OCI-LY7 (cell line): ENCODE measurements at regions not wholly inside any gene's neighbourhood (a gene's known extent, or its start where the extent isn't known, plus 50 kb on each side); places are given as distances from the start of the nearest gene placed in this dataset.

ENCODE experiments used
- BruUV-seq: library from RNA; stranded (reverse); fragments of 400-500 nt; replicated peaks from 2 replicates; lab custom pipeline; 2021; lab: Mats Ljungman, UMichigan
- CTCF ChIA-PET: fragments of 300-600 bp; sonication (Branson Sonifier 250); formaldehyde crosslinking; loops from one replicate; lab custom pipeline; 2022; ENCODE audit warnings: antibody characterized with exemption; ENCODE audit not compliant: unreplicated experiment; lab: Charles Lee
- POLR2A ChIA-PET: fragments of 300-600 bp; sonication (Branson Sonifier 250); formaldehyde crosslinking; loops from one replicate; lab custom pipeline; 2022; ENCODE audit warnings: antibody characterized with exemption; lab: Charles Lee
- DNase-seq: peaks from one replicate; pipeline ENCODE4 v3.0.0-alpha.2; 2015; ENCODE audit warnings: low spot score
- H2AFZ ChIP-seq: fragments of 200-600 bp; sonication (generic), shearing (Covaris generic); 2 replicates; pipeline ENCODE4 v1.6.1; 2014; ENCODE audit warnings: mild to moderate bottlenecking, antibody characterized with exemption, low read length, moderate library complexity
- H3K27ac ChIP-seq: fragments of 200-600 bp; sonication (generic); 2 replicates; pipeline ENCODE4 v1.5.1; 2014; ENCODE audit warnings: mixed run types, low read depth, mild to moderate bottlenecking, moderate library complexity, low read length, inconsistent platforms; ENCODE audit not compliant: poor library complexity, severe bottlenecking
- H3K36me3 ChIP-seq: fragments of 200-600 bp; sonication (generic); 2 replicates; pipeline ENCODE4 v1.6.1; 2014; ENCODE audit warnings: mild to moderate bottlenecking, antibody characterized with exemption, low read length, moderate library complexity, mixed read lengths; ENCODE audit not compliant: insufficient read depth
- H3K4me1 ChIP-seq: fragments of 200-600 bp; sonication (generic); 2 replicates; pipeline ENCODE4 v1.5.1; 2014; ENCODE audit warnings: mild to moderate bottlenecking, low read length; ENCODE audit not compliant: insufficient read depth, poor library complexity, severe bottlenecking
- H3K4me2 ChIP-seq: fragments of 200-600 bp; sonication (generic); 2 replicates; pipeline ENCODE4 v1.6.1; 2014; ENCODE audit warnings: mild to moderate bottlenecking, low read length
- H3K4me3 ChIP-seq: fragments of 200-600 bp; sonication (generic); 2 replicates; pipeline ENCODE4 v1.5.1; 2014; ENCODE audit warnings: mild to moderate bottlenecking, low read depth, low read length; ENCODE audit not compliant: poor library complexity, severe bottlenecking
- H3K79me2 ChIP-seq: fragments of 200-600 bp; sonication (generic); 2 replicates; pipeline ENCODE4 v1.6.1; 2016; ENCODE audit warnings: low read depth, mild to moderate bottlenecking, low read length, moderate library complexity, mixed read lengths; ENCODE audit not compliant: insufficient read depth
- H3K9me2 ChIP-seq: fragments of 200-600 bp; sonication (generic); 2 replicates; pipeline ENCODE4 v1.6.1; 2016; ENCODE audit warnings: mild to moderate bottlenecking, low read length, mixed read lengths; ENCODE audit not compliant: insufficient read depth
- H3K9me3 ChIP-seq: fragments of 200-600 bp; sonication (generic); 2 replicates; pipeline ENCODE4 v1.6.1; 2014; ENCODE audit warnings: mild to moderate bottlenecking, mixed run types, low read length, mixed read lengths
- H4K20me1 ChIP-seq: fragments of 200-600 bp; sonication (generic); 2 replicates; pipeline ENCODE4 v1.6.1; 2014; ENCODE audit warnings: mild to moderate bottlenecking, antibody characterized with exemption, low read length, moderate library complexity, mixed read lengths; ENCODE audit not compliant: insufficient read depth
- EZH2phosphoT487 ChIP-seq: fragments of 200-600 bp; sonication (generic); IDR thresholded peaks from 2 replicates; pipeline ENCODE4 v1.6.1; 2018; ENCODE audit warnings: low read depth, borderline replicate concordance, mild to moderate bottlenecking, mixed run types, antibody characterized with exemption, low read length, moderate library complexity, mixed read lengths
- intact Hi-C: fragments of 100-400 bp; cut with micrococcal nuclease; formaldehyde crosslinking; loops from one replicate; pipeline ENCODE4 v1.10.0; 2022; ENCODE audit not compliant: unreplicated experiment
- TF ChIP-seq, protein P1 (sequence below): fragments of 200-600 bp; sonication (generic); conservative IDR thresholded peaks from 2 replicates; pipeline ENCODE4 v1.5.1; 2014; ENCODE audit warnings: mild to moderate bottlenecking, antibody characterized with exemption, low read length, moderate library complexity, mixed read lengths

DNA sequence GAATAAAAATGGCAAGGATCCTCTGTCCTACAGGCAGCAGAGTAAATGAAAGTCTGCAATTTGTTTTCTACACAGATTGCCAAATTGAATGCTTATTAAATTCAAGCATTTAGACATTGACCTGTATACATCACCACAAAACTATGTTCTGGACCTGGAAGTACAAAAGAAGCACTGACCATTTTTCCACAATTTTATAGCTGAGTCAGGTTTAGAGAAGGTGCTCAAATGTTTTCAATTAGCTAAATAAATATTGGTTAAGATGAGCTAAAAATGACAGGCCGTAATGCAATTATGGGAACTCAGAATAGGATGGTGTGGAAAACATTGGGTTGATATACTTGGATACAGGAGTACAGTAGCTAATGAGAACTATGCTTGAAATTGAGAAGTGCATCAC lies 490.7 kb upstream of the MEIS1 start:
- no peak overlapping the region for H2AFZ ChIP-seq
- no peaks in the 10 kb centered on the region; the same call in 1 of the 2 replicates for H3K9me2 ChIP-seq
- no peak for TF ChIP-seq EZH2phosphoT487
- H3K4me3 ChIP-seq = no peak overlapping the region
- no peak overlapping the region for H3K27ac ChIP-seq
- ChIA-PET POLR2A (no interaction called here), CTCF (no interaction called here)
- no peaks in the 10 kb centered on the region for H3K36me3 ChIP-seq
- no peaks in the 10 kb centered on the region for H3K79me2 ChIP-seq
- no peak overlapping the region for H3K4me2 ChIP-seq
- H3K4me1 ChIP-seq = no peaks in the 10 kb centered on the region
- DNase-seq = no peak
- H4K20me1 ChIP-seq = no peaks in the 10 kb centered on the region
- no TSS peak for BruUV-seq
- intact Hi-C loops = no loop called here
- no peaks in the 10 kb centered on the region for H3K9me3 ChIP-seq

DNA sequence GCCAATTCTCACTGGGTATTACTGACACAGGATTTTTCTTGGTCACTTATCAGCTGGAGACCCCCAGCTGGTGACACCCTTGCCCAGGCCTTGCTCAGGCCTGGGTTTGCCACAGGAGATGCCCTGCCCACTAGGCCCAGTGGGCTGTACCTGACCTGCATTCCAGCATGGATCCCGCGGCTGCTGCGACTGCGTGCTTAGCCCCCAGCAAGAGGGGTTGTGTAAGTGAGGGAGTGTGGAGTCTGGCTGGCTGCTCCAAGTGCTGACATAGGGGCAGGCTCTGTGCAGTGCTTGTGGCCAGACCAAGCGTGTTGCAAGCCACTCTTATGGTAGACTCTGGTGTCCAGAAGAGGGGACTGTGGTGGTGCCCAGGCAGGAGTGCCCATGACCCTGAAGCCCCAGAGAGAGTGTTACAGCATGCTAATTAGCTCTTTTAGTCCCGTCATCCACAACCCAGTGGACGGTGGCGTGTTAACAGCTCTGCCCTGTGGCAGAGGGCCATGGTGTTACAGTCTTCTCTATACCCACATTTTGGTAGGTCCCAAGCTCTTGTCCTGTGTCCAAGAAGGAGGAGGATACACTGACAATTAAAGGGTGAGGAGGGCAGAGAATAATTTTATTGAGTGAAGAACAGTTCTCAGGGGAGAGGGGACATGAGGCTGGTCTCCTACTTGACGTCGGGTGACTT lies 491.7 kb upstream of the MEIS1 start:
- Histone ChIP-seq H2AFZ (no peak overlapping the region), H3K9me3 (no peaks in the 10 kb centered on the region), H3K4me1 (no peaks in the 10 kb centered on the region), H3K79me2 (no peaks in the 10 kb centered on the region), H4K20me1 (no peaks in the 10 kb centered on the region), H3K4me3 (no peak overlapping the region), H3K36me3 (no peaks in the 10 kb centered on the region), H3K9me2 (no peaks in the 10 kb centered on the region; the same call in 1 of the 2 replicates), H3K4me2 (no peak overlapping the region), H3K27ac (no peak overlapping the region)
- ChIA-PET CTCF (no interaction called here), POLR2A (no interaction called here)
- DNase-seq = no peak
- no peak for TF ChIP-seq EZH2phosphoT487
- TF ChIP-seq, protein P1, sequence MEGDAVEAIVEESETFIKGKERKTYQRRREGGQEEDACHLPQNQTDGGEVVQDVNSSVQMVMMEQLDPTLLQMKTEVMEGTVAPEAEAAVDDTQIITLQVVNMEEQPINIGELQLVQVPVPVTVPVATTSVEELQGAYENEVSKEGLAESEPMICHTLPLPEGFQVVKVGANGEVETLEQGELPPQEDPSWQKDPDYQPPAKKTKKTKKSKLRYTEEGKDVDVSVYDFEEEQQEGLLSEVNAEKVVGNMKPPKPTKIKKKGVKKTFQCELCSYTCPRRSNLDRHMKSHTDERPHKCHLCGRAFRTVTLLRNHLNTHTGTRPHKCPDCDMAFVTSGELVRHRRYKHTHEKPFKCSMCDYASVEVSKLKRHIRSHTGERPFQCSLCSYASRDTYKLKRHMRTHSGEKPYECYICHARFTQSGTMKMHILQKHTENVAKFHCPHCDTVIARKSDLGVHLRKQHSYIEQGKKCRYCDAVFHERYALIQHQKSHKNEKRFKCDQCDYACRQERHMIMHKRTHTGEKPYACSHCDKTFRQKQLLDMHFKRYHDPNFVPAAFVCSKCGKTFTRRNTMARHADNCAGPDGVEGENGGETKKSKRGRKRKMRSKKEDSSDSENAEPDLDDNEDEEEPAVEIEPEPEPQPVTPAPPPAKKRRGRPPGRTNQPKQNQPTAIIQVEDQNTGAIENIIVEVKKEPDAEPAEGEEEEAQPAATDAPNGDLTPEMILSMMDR = no peak
- BruUV-seq = no TSS peak
- intact Hi-C loops = no loop called here

DNA sequence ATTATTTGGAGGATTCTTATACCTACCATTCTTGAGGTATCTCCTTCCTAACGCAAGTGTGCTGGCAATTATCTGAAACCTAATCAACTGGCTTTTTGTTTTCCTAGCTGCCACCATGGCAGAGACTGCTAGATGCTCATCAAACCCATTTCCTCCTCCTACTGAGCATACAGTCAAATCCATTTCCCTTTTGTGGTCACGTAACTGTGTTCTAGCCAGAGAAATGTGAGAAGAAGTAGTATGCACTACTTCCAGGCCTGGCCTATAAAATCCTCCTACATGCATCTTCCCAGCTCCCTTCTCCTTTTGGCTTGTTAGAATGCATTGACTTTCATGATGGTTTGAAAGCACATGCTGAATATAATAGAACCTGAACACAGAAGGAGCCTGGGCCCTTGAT lies 494.1 kb upstream of the MEIS1 start:
- H3K79me2 ChIP-seq = no peaks in the 10 kb centered on the region
- no peak for DNase-seq
- no peak overlapping the region for H3K27ac ChIP-seq
- BruUV-seq = no TSS peak
- H3K36me3 ChIP-seq = no peaks in the 10 kb centered on the region
- H4K20me1 ChIP-seq = no peaks in the 10 kb centered on the region
- no peak for TF ChIP-seq EZH2phosphoT487
- TF ChIP-seq, protein P1 = no peak
- no peak overlapping the region for H3K4me2 ChIP-seq
- no peak overlapping the region for H2AFZ ChIP-seq
- CTCF ChIA-PET = no interaction called here
- no peak overlapping the region for H3K4me3 ChIP-seq
- no peaks in the 10 kb centered on the region; the same call in 1 of the 2 replicates for H3K9me2 ChIP-seq
- H3K4me1 ChIP-seq = no peaks in the 10 kb centered on the region
- POLR2A ChIA-PET = interaction anchor here (1.0 kb wide), 1 partner anchor 432 kb away, joined by 3 read pairs; no protein-coding TSS in a partner anchor
- H3K9me3 ChIP-seq = no peaks in the 10 kb centered on the region
- intact Hi-C loops = no loop called here
